ENCODE measurements at regions not wholly inside any gene's neighbourhood (a gene's known extent, or its start where the extent isn't known, plus 50 kb on each side); places are given as distances from the start of the nearest gene placed in this dataset.

DNA sequence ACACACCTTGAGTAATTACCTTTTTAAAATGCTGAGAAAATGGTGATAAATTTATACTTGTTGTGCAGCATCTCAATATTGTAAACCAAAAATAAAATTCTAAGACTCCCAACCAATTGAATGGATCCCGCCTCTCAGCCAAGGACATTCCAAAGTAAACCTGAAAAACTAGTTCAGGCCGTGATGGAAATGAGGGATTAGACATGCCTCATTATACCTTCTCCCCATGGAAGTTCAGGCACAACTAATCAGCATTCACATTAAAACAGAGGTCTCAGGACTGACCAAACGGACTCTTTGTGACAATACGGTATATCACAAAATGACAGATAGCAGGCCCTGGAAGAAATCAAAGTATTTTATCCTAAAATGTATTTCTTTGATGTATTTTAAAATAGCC is 907.4 kb upstream of the RAG2 start:
- TF ChIP-seq, protein P1, sequence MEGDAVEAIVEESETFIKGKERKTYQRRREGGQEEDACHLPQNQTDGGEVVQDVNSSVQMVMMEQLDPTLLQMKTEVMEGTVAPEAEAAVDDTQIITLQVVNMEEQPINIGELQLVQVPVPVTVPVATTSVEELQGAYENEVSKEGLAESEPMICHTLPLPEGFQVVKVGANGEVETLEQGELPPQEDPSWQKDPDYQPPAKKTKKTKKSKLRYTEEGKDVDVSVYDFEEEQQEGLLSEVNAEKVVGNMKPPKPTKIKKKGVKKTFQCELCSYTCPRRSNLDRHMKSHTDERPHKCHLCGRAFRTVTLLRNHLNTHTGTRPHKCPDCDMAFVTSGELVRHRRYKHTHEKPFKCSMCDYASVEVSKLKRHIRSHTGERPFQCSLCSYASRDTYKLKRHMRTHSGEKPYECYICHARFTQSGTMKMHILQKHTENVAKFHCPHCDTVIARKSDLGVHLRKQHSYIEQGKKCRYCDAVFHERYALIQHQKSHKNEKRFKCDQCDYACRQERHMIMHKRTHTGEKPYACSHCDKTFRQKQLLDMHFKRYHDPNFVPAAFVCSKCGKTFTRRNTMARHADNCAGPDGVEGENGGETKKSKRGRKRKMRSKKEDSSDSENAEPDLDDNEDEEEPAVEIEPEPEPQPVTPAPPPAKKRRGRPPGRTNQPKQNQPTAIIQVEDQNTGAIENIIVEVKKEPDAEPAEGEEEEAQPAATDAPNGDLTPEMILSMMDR (IDR thresholded peaks at IDR 0.05), result no peak
- no peak for TF ChIP-seq POLR2A (IDR thresholded peaks at IDR 0.05)
